NCI-H146 treated with DMSO at 0.1 percent for 48 hours (cell line): ENCODE measurements at regions not wholly inside any gene's neighbourhood (a gene's known extent, or its start where the extent isn't known, plus 50 kb on each side); places are given as distances from the start of the nearest gene placed in this dataset.
A peak's percentile ranks its signal among the peaks of the same experiment; 100 is the strongest.

Experiments used
- DNase-seq: peaks from one replicate; lab custom pipeline; 2025; ENCODE audit not compliant: unreplicated experiment; lab: John Stamatoyannopoulos, UW

DNA sequence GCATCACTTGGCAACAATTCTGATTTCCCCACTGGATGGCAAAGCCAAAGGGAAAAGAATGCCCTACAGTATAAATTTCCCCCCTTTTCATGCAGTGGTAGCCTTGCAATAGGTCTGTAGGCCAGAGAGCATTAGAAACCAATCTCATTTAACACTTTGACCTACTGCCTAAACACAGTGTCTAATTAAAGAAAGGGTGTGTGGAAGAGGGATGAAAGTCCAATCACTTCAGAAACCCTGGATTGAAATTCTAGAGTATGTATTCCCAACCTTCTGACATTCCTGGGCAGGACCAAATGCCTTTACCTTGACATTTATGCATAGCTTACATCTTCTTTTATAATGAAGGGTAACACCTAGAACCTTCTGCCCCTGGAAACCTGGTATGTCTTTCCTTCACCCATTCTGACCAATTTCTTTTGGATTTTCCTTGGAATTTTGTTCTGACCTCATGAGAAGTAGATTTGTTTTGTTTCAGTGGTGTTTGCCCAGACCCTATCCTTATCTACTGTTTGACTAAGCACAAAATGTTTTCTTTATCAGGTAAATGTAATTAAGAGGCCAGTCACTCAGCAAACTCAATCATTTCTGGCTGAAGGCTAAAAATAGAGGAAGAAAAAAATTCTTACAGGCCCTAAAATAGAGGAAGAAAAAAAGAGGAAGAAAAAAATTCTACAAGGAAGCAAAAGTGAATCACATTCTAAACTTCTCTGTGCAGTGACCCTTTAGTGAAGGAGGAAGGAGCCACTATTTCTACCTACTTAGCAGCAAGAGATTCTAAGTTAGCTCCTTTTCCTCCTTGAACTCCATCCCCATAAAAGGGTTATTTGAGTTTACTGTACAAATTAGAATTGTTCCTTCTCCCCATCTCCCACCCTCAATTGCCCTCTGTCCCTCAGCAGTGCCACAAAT, 129.5 kb upstream of the DSCAM start:
- DNase-seq: no peak

DNA sequence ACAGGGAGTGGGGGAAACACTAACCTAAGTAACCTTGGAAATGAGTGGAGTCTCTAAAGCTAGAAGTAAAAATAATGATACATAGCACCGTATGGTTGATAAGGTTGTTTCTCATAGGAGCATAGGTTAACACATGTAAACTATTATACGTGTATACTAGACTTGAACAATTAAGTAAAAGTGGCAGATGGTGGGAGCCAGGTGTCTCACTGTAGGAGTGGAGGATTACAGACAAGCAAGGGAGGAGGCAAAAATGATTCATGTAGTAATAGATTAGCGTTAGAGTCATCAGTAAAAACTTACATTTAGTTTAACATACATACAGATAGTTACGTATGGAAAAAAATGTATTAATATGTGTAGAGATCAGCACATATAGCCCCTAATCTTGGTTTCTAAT, 138.4 kb upstream of the DSCAM start:
- no peak for DNase-seq

DNA sequence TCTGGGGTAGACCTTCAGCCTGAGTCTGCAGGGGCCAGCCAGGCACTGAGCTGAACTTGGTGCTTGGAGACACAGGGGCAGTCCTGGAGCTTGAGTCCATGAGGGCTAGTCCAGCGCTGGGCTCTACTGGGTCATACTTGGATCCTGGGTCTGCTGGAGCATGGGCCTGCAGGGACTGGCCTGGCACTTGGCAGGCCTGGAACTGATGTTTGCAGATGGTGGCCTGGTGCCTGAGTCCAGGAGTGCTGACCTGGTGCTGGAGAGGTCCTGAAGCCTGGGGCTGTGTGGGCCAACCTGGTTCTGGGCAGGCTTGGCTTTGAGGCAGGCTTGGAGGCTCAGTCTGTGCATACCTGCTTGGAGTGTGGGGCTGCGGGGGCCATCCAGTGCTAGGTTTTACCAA, 143.4 kb upstream of the DSCAM start:
- DNase-seq: no peak

DNA sequence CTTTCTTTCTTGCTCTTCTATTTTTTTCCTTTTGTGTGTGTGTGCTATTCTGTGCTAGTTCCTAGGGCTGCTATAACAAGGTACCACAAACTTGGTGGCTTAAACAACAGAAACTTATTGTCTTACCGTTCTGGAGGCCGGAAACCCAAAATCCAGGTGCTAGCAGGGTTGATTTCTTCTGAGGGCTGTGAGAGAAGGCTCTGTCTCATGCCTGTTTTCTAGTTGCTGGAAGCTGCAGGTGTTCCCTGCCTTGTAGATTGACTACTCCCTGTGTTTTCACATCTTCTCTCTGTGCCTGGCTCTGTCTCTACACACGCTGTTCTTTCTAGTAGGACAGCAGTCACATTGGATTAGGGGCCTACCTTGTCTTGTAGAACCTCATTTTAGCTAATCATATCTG, 150.9 kb upstream of the DSCAM start:
- DNase-seq: no peak

DNA sequence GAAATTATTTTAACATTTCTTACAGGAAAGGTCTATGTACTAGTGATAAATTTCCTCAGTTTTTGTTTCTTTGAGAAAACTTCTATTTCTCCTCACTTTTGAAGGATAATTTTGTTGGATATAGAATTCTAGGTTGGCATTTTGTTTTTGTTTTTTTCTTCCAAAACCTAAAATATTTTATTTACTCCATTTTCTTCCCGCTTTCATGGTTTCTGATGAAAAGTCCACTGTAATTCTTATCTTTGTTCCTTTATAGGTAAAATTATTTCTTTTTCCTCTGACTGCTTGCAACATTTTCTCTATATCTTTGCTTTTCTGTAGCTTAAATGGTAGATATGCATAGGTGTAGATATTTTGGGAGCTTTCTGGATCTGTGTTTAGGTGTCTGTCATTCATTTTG, 153.9 kb upstream of the DSCAM start:
- no peak for DNase-seq

DNA sequence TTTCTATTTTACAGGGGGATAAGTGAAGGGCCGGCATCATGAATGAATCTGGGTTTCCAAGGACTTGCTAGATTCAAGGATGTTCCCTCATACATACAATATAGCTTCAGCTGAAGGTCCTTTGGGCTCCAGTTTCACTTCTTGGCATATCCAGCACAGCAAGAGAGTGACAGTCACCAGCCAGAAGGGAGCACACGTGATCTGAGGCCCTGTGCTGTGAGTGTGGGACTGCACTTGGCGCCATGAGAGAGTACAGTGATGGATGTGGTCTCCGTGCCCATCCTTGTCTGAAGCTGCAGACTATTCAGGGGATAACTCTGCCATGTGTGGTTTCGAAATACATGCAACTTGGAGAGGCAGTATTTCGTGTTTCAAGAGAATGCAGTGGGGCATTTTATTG, 159.7 kb upstream of the DSCAM start:
- no peak for DNase-seq

DNA sequence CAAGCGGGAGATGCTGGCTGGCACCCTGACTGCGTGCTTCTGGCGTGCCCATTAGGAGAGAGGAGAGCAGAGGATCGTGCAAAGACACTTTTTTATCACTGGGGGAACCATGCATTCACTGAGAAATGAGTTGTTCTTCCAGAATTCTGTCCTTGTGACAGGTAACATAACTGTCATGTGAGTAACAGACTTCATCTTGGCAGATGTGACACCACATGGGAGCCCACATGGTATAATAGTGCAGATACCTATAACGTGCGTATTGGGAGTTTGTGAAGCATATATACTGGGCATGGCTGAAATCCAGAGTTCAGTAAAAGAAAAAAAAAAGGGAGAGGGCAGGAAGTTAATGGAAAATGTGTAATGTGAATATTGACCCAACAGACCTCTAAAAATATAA, 159.6 kb upstream of the BACE2 start:
- DNase-seq: no peak

DNA sequence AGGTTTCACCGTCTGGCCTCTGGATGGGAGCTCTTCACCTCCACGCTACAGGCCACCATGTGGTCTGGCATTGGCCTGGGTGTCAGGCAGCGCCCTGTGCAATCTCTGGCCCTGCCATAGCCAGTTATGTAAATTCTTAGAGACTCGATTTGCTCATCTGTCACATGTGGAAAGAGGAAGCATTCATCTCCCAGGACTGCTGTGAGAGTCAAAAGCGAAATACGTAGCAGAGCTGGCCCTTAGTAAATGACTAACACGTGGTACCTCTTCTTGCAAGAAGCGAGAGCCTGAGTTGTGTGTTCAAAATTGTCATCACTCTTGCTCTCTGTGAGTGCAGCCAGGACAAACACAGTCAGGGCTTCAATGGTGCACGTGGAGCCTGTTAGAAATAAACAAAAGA, 159.0 kb upstream of the BACE2 start:
- DNase-seq: no peak

DNA sequence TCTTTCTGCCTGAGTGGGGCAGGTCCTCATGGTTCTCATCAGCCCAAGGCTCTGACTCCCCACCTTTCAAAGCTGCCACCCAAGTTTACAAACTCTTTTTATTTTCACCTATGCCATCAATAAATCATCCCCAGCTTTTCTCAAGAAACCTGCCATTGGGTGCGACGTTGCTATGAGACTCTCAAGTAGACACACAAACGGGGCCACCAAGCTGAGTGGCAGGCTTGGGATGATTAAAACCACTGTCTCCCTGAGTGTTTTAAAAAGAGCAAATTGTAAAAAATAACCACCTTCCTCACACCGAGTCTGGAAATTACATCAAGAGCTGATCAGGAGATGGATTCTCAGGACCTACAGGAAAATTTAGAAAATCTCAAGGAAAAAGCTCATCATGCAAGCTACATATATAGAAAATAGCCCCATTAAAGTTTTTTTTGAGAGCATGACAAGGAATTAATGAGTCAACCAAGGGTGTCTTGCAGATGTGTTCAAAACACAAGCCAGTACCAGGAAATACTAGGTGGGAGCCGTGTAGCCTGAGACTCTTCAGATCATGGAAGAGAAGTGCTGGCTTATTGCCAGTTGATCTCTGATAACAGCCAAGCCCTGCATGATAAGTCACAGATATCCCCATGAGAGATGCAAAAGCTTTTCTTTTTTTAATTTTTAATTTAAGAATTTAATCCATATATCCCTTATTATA, 158.4 kb upstream of the BACE2 start:
- DNase-seq: peak; percentile 8

DNA sequence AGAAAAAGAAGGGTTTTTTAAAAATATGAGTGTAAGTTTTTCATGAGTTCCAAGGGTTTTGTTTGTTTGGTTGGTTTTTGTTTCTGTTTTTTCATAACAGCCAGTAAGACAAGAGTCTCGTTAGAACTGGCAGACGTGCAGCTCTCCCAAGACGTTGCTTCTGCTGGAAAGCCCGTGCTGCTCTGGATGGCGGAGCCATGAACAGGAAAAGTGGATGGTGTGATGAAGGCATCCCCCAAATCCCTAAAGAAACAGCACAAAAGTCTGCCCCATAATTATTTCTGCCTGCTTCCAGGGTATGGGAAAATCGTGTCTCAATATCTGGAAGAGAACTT, 157.9 kb upstream of the BACE2 start:
- DNase-seq: no peak

DNA sequence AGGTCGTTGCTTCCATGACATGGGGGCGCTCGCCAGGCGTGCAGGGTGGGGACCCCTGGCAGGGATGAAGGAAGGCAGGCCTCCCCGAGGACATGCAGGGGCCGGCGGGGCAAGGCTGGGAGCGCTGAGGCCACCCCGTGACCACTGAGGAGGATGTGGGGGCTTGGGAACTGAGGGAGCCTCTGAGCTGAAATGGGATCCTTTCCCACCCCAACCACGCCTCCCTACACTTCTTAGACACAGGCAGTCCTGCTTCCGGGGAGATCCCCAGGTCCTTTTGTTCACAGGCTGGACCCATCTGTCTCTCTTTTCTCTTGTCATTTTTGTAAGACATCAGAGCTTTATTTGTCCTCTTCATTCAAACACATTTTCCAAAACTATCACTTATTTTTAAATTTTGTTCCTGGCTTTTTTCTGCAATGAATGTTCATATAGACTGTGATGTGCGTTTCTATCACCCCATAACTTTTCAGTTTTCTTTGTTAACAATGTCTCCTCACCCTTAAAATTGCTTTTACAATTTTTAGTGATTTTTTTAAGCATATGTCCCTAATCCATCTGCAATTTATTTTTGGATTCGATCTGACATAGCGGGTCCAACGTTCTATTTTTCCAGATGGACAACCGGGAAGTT, 156.7 kb upstream of the BACE2 start:
- DNase-seq: no peak

DNA sequence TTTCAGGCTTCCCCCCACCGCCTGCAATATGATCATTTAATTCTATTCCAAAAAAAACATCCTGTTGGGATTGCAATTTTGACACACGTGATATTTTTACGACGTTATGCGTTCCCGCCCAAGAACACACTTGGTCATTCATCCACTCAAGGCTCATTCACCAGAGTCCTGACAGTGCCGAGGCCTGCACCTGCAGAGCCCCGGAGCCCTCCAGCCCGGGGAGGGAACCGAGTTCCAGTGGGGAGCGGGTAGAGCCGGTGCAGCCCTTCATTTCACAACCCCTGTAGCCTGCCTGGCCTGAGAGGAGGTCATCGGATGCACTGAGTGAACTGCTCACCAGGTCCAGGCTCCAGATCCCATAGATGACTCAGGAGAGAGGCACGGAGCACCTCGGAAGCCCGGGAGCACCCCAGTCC, 156.0 kb upstream of the BACE2 start:
- no peak for DNase-seq

DNA sequence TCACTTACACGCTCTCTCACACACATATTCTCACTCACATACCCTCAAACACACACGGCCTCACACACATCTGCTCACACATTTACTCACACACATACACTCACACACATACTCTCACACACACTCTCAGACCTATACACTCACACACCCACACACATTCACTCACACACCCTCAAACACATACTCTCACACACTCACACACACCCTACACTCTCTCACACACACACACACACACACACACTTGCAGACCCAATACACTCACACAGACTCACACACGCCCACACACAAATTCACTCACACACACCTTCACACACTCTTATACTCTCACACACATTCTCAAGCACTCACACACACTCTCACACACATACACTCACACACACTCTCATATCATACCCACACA, 155.5 kb upstream of the BACE2 start:
- DNase-seq: no peak

DNA sequence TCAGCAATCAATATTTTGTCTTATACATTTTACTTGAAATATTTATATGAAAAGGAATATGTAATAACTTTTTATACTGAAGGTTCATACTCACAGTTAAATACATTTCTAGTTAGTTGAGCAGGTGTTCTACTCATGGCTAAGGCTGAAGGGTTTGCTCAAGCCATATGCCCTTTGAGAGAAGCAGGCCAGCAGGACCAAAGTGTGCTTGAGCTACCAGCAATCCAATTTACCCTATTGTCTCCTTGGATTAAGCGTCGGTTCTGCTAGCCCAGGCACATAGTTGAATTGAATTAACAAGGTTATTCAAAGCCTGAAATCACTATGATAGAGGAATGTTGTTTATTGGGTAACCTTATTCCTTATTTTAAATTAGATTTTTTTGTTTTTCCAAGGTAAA, 151.5 kb upstream of the BACE2 start:
- DNase-seq: no peak

DNA sequence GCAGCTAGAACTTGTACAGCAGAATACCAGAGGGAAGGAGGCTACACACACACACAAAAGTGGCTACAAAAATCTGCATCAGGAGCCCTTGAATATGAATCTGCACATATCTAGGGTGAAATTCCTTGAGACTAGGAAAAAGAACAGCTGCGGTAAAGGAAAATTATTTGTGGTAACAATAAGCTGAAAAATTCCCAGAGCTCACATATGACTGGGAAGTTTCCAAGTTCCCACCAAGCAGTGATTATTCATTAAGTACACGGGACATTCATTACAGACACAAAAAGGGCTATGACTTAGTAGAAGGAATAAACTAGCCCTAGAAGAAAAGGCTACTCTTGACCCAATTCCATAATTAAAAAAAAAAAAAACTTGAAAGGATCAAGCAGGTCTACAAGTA, 149.5 kb upstream of the BACE2 start:
- no peak for DNase-seq

DNA sequence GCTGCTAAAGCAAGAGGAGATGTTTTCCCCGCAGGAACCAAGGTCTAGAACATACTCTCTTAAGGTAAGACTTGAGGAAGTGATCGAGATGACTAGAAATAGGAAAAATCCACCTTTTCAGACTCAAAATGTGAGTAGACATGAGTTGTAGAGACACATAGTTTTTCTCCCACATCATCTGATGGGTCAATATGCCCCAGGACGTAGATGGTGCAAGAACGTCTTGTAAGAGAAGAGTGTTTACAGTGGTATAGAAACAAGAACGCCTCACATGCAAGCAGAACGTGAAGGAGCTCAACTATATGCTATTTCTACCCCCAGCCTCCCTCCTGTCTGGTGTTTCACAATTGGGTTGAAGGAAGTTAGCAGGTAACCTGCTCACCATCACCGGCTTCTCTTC, 144.0 kb upstream of the BACE2 start:
- DNase-seq: no peak

DNA sequence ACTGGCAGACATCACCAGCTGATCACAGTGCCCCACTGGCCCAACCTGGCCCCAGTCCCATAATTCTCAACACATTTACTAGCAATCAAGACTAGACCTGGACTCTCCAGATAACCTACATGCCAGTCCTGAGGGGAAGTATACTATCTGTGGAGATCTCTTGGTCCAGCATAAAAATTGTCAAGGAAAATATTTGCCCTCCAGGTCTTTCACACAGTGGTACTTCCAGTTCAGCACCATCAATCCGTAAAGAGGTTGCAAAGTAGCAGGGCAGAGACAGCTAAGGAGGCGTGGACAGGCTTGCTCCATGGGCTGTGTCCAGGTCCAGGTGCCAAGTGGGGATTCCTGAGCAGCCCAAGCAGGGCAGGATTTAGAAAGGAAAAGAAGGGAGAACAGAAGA, 143.6 kb upstream of the BACE2 start:
- DNase-seq: no peak

DNA sequence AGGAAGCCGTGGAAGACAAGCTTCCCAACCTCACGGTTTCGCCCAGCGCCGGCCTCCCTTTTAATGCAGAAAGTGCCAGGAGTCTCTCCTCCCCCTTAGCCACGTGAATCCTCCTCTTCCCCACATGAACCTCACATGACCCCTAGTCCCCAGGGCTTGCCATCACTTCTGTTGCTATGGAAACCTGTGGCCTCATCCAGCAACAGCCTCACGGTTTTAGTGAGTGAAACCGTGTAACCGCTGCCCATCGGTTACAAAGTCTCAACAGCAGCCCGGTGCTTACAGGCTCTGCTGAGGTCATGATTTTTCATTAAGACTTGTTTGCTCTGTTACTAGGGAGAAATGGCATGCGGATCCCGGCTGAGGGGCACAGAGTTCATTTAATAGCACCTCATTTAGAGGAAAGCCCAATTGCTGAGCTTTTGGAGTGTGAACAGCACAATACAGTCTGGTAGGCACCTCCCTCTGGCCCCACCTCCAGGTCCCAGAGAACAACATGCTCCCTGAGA, 143.2 kb upstream of the BACE2 start:
- DNase-seq: peak; percentile 3

DNA sequence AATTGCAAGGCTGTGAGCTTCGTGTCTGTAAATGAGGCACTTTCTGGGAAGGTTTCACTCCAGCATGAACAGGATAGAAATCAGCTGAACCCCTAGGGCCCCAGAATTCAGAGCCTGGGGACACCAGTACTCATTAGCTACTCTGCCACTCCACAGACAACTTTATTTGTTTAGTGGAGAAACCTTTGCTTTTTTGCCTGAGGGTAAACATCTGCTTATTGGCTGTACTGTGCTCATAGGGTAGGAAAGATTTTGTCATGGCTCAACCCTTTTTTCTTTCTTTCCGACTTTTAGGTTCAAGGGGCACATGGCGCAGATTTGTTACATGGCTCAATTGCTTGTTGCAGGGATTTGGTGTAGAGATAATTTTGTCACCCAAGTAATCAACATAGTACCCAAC, 138.4 kb upstream of the BACE2 start:
- no peak for DNase-seq

DNA sequence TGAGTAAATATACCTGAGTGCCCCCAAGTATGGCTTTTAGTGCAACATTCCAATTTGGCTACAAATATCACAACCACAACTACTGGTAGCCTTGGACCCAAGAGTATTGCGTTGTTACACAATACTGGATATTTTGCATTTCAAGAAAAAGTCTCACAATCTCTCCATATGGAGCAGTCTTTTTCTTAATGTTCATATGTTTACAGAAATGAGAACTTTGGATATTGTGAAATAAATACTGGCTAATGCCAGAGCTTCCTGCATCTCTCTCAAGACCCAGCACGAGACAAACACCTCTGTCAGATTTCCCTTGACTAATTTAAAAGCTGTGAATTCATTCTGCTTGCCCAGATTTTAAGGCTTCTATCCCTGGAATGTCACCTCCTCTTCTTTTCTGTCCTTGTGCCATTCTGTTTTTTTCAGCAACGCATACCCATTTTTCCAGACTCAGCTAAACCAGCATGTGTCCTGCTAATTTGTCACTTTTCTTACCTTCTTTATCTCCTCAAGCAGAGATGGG, 136.2 kb upstream of the BACE2 start:
- DNase-seq: no peak

DNA sequence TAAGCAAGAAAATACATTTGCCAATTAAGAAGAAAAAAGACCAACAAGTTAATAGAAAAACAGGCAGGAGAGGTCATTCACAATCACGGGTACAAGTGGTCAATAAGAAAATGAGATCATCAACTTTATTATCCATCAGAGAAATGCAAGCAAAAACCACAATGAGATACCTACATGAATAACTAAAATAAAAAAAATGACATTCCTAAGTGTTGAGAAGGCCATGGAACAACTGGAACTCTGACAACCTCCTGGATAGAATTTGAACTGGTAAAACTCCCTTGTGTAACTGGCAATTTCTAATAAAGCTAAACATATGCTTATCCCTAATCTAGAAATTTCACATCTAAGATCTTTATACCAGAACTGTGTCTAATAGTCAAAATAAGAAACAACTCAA, 135.4 kb upstream of the BACE2 start:
- DNase-seq: no peak

DNA sequence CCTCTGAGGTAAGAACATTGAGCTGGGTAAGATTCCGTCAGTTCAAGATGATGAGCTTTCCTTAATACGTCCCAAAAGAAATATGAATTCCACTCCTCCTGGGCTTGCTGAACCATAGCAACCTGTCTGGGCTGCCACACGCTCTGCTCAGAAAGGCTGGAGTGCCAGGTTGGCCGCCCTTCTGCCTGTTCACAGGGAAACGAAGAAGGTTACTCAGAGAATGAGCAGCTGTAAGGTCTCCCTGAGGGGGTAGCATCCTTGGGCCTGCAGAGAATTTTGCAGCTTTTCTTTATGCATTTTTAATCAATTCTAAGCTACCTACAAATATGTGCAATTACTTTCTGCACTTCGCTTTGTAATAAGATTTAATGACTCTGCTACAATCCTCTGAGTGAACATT, 130.7 kb upstream of the BACE2 start:
- no peak for DNase-seq
